ENCODE measurements at regions not wholly inside any gene's neighbourhood (a gene's known extent, or its start where the extent isn't known, plus 50 kb on each side); places are given as distances from the start of the nearest gene placed in this dataset.

DNA sequence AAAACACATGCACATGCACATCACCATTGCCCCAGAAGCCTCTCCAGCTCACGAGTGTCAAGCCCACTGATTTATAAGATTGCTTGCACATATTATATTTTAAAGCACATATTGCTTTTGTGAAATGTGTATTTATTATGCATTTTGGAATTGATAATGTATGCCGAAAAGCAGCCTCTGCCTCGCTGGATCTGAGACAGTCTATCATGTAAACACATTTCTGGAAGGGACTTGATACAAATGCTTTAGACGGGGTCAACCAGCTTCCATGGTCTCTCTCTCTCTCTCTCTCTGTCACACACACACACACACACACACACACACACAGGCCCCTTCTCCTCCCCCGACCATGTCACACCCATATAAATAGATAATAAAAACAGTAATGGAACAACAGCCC is 203.8 kb downstream of the TUBA3C start:
- Histone ChIP-seq H3K36me3 (ENCODE audit: control insufficient read depth, insufficient read depth, low read length) (no peaks in the 10 kb centered on the region), H3K27me3 (ENCODE audit: control insufficient read depth, insufficient read depth, low read length) (no peaks in the 10 kb centered on the region), H3K4me1 (ENCODE audit: control insufficient read depth, insufficient read depth, low read length) (no peaks in the 10 kb centered on the region), H3K27ac (ENCODE audit: low read length) (no peak overlapping the region), H3K9me3 (ENCODE audit: control insufficient read depth, insufficient read depth, low read depth, low read length) (no peaks in the 10 kb centered on the region), H3K4me3 (ENCODE audit: low read depth in 2 of 2, low read length in 2 of 2) (no peak overlapping the region)
- no peak for TF ChIP-seq SIN3A (IDR thresholded peaks at IDR 0.05; ENCODE audit: borderline replicate concordance, insufficient read depth, low read depth, low read length)
- TF ChIP-seq, protein P1, sequence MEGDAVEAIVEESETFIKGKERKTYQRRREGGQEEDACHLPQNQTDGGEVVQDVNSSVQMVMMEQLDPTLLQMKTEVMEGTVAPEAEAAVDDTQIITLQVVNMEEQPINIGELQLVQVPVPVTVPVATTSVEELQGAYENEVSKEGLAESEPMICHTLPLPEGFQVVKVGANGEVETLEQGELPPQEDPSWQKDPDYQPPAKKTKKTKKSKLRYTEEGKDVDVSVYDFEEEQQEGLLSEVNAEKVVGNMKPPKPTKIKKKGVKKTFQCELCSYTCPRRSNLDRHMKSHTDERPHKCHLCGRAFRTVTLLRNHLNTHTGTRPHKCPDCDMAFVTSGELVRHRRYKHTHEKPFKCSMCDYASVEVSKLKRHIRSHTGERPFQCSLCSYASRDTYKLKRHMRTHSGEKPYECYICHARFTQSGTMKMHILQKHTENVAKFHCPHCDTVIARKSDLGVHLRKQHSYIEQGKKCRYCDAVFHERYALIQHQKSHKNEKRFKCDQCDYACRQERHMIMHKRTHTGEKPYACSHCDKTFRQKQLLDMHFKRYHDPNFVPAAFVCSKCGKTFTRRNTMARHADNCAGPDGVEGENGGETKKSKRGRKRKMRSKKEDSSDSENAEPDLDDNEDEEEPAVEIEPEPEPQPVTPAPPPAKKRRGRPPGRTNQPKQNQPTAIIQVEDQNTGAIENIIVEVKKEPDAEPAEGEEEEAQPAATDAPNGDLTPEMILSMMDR (IDR thresholded peaks at IDR 0.05): no peak
- no peak for TF ChIP-seq TCF7L2 (IDR thresholded peaks at IDR 0.05; ENCODE audit: low read depth, low read length)
- TF ChIP-seq REST (IDR thresholded peaks at IDR 0.05; ENCODE audit: insufficient read depth in 1 of 2, low read depth in 2 of 2, low read length in 1 of 2): no peak
- no peak for TF ChIP-seq POLR2AphosphoS5 (IDR thresholded peaks at IDR 0.05; ENCODE audit: low read depth, low read length)
- intact Hi-C loops (cut with micrococcal nuclease; ENCODE audit: unreplicated experiment) (no loop called here), in situ Hi-C loops (cut with HindIII; ENCODE audit: low pct_unique_long_range_greater_than_20kb, low sequenced_read_pairs) (no loop called here)
- DNase-seq (ENCODE audit: low read depth, low spot score) (no peak), ATAC-seq (no peak)
- ChIA-PET CTCF (no interaction called here), POLR2A (no interaction called here)
- BruUV-seq (replicated peaks): no TSS peak

- no peaks in the 10 kb centered on the region for H3K27me3 ChIP-seq (ENCODE audit: control insufficient read depth, insufficient read depth, low read length)
- intact Hi-C loops (cut with micrococcal nuclease; ENCODE audit: unreplicated experiment): no loop called here
- H3K4me3 ChIP-seq (ENCODE audit: low read depth in 2 of 2, low read length in 2 of 2): no peak overlapping the region
- no peak for TF ChIP-seq TCF7L2 (IDR thresholded peaks at IDR 0.05; ENCODE audit: low read depth, low read length)
- TF ChIP-seq SIN3A (IDR thresholded peaks at IDR 0.05; ENCODE audit: borderline replicate concordance, insufficient read depth, low read depth, low read length): no peak
- TF ChIP-seq, protein P1 (IDR thresholded peaks at IDR 0.05): no peak
- no peak for TF ChIP-seq POLR2AphosphoS5 (IDR thresholded peaks at IDR 0.05; ENCODE audit: low read depth, low read length)
- no peak for TF ChIP-seq REST (IDR thresholded peaks at IDR 0.05; ENCODE audit: insufficient read depth in 1 of 2, low read depth in 2 of 2, low read length in 1 of 2)
- DNase-seq (ENCODE audit: low read depth, low spot score) (no peak), ATAC-seq (no peak)
- H3K27ac ChIP-seq (ENCODE audit: low read length): no peak overlapping the region
- CTCF ChIA-PET: no interaction called here
- BruUV-seq (replicated peaks): no TSS peak
- H3K4me1 ChIP-seq (ENCODE audit: control insufficient read depth, insufficient read depth, low read length): no peaks in the 10 kb centered on the region
- in situ Hi-C loops (cut with HindIII; ENCODE audit: low pct_unique_long_range_greater_than_20kb, low sequenced_read_pairs): no loop called here
- no peaks in the 10 kb centered on the region for H3K9me3 ChIP-seq (ENCODE audit: control insufficient read depth, insufficient read depth, low read depth, low read length)
- POLR2A ChIA-PET: no interaction called here
- H3K36me3 ChIP-seq (ENCODE audit: control insufficient read depth, insufficient read depth, low read length): no peaks in the 10 kb centered on the region
Measured at GRCh38 chr13:18971576-18972219, 209.9 kb downstream of the TUBA3C start.
